ENCODE measurements at regions not wholly inside any gene's neighbourhood (a gene's known extent, or its start where the extent isn't known, plus 50 kb on each side); places are given as distances from the start of the nearest gene placed in this dataset.

DNA sequence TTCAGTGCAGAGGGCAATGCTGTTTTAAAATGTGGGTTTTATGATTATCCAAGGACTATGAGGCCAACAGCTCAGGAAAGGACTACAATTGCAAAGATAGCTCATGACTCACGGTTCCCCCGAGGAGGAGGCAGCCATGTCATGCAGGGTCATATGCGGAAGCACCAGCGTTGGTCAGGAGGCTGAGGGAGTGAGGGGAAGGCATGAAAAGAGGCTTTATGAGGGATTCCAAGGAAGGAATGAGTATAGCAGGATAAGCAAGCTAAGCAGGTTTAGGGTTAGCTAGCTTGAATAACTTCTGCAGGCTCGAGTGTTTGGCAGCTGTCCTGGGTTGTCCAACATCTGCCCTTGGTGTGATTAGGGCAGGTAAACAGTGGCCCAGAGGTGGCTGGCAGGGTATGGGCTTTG, 495.1 kb downstream of the SETD4 start:
- Mint-ChIP-seq H3K4me1 (ENCODE audit: unreplicated experiment) (no peaks in the 10 kb centered on the region), H3K9me3 (ENCODE audit: unreplicated experiment) (no peaks in the 10 kb centered on the region), H3K36me3 (ENCODE audit: low read depth, unreplicated experiment) (peaks cover 3% of the 10 kb centered on the region), H3K27ac (ENCODE audit: unreplicated experiment) (no peak overlapping the region), H3K4me3 (ENCODE audit: unreplicated experiment) (no peak overlapping the region), H3K27me3 (ENCODE audit: unreplicated experiment) (peaks cover 1% of the 10 kb centered on the region)
- no peak for DNase-seq (ENCODE audit: low spot score)
- TF ChIP-seq, protein P1, sequence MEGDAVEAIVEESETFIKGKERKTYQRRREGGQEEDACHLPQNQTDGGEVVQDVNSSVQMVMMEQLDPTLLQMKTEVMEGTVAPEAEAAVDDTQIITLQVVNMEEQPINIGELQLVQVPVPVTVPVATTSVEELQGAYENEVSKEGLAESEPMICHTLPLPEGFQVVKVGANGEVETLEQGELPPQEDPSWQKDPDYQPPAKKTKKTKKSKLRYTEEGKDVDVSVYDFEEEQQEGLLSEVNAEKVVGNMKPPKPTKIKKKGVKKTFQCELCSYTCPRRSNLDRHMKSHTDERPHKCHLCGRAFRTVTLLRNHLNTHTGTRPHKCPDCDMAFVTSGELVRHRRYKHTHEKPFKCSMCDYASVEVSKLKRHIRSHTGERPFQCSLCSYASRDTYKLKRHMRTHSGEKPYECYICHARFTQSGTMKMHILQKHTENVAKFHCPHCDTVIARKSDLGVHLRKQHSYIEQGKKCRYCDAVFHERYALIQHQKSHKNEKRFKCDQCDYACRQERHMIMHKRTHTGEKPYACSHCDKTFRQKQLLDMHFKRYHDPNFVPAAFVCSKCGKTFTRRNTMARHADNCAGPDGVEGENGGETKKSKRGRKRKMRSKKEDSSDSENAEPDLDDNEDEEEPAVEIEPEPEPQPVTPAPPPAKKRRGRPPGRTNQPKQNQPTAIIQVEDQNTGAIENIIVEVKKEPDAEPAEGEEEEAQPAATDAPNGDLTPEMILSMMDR (IDR thresholded peaks at IDR 0.05; ENCODE audit: unreplicated experiment) = no peak

DNA sequence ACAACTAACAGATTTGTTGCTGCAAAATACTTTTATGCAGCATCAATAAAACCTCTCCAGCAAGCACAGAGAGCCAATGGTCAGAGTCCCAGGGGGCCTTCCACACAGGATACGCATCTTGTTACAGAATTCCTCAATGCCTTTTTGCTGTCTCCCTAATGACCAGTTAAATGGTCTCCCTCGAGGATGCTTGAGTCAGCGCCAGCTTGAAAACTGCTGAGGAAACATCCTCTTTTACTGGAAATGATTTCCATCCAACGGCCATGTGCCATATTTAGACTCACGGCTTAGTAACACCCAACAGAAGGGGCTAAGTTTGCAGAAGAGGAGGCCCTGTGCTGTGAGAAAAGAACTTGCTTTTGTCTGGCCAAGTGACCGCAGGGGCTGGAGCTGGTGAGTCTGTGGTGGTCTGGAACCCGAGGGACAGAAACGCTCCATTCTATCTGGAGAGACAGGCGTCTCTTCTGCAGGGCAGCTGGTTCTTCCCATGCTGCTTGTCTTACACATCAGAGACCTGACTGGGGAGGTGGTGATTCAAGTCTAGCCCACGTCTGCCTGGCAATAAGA, 496.4 kb downstream of the SETD4 start:
- TF ChIP-seq, protein P1 (IDR thresholded peaks at IDR 0.05; ENCODE audit: unreplicated experiment) = no peak
- Mint-ChIP-seq H3K4me1 (ENCODE audit: unreplicated experiment) (no peaks in the 10 kb centered on the region), H3K9me3 (ENCODE audit: unreplicated experiment) (no peaks in the 10 kb centered on the region), H3K4me3 (ENCODE audit: unreplicated experiment) (no peak overlapping the region), H3K27me3 (ENCODE audit: unreplicated experiment) (peaks cover 1% of the 10 kb centered on the region), H3K36me3 (ENCODE audit: low read depth, unreplicated experiment) (peaks cover 3% of the 10 kb centered on the region), H3K27ac (ENCODE audit: unreplicated experiment) (no peak overlapping the region)
- DNase-seq (ENCODE audit: low spot score) = no peak

DNA sequence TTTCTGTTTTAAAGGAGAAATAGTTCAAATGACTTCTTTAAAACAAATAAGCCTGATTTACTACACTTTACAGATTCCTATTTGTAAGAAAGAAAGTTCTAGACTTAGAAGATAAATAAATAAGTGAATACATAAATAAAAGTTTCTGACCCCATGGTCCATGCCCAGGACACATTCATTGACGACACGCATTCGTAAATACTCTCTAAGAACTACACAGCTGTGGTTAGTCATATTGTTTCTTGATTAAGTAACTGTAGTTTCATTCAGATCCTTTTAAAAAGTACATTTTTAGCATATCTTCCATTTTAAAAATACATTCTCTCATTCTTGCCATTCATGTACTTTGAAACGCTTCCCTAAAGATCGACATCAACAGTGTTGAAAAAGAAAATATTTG, 497.4 kb downstream of the SETD4 start:
- H3K9me3 Mint-ChIP-seq (ENCODE audit: unreplicated experiment) = no peaks in the 10 kb centered on the region
- H3K36me3 Mint-ChIP-seq (ENCODE audit: low read depth, unreplicated experiment) = peaks cover 3% of the 10 kb centered on the region
- peaks cover 1% of the 10 kb centered on the region for H3K27me3 Mint-ChIP-seq (ENCODE audit: unreplicated experiment)
- H3K4me1 Mint-ChIP-seq (ENCODE audit: unreplicated experiment) = no peaks in the 10 kb centered on the region
- no peak overlapping the region for H3K4me3 Mint-ChIP-seq (ENCODE audit: unreplicated experiment)
- no peak overlapping the region for H3K27ac Mint-ChIP-seq (ENCODE audit: unreplicated experiment)
- TF ChIP-seq, protein P1 (IDR thresholded peaks at IDR 0.05; ENCODE audit: unreplicated experiment) = no peak
- DNase-seq (ENCODE audit: low spot score) = no peak

DNA sequence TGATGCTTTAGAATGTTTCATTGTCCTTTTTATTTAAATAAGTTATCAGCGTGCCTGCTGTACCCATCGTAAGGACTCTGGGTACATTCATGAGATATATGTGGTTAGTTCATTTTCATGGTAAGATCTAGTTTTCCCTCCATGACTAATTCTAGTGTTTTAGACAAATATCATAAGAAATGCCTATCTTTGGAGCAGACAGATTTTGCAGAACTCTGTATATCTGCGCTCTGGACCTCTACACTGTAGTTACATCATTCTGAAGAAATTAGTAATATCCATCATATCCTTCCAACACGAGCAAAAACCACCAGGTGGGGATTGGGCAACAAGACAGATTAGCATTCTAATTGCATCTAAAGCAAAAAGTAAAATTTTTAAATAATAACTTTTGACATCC, 499.2 kb downstream of the SETD4 start:
- Mint-ChIP-seq H3K4me1 (ENCODE audit: unreplicated experiment) (no peaks in the 10 kb centered on the region), H3K4me3 (ENCODE audit: unreplicated experiment) (no peak overlapping the region), H3K27me3 (ENCODE audit: unreplicated experiment) (peaks cover 1% of the 10 kb centered on the region), H3K27ac (ENCODE audit: unreplicated experiment) (no peak overlapping the region), H3K9me3 (ENCODE audit: unreplicated experiment) (no peaks in the 10 kb centered on the region), H3K36me3 (ENCODE audit: low read depth, unreplicated experiment) (no peaks in the 10 kb centered on the region)
- no peak for DNase-seq (ENCODE audit: low spot score)
- TF ChIP-seq, protein P1 (IDR thresholded peaks at IDR 0.05; ENCODE audit: unreplicated experiment) = no peak

DNA sequence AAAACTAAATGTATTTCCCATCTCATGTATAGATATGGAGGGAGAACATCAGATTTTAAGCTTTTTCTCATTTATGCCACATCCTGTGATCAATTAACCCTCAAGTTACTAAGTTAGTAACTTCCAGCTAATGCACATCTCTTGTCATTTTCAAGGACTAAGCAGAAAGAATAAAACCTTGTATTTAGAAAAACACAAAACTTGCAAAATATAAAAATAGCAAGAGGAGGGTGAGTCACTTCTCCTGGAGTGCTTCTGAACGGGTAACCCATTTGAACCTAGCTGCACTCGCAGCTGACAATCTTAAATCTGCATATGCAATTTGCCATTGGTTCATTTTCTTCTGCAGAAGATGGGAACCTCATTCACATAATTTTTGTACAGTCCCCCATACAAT, 500.5 kb downstream of the SETD4 start:
- TF ChIP-seq, protein P1 (IDR thresholded peaks at IDR 0.05; ENCODE audit: unreplicated experiment) = no peak
- Mint-ChIP-seq H3K4me1 (ENCODE audit: unreplicated experiment) (no peaks in the 10 kb centered on the region), H3K4me3 (ENCODE audit: unreplicated experiment) (no peak overlapping the region), H3K27ac (ENCODE audit: unreplicated experiment) (no peak overlapping the region), H3K36me3 (ENCODE audit: low read depth, unreplicated experiment) (no peaks in the 10 kb centered on the region), H3K27me3 (ENCODE audit: unreplicated experiment) (no peaks in the 10 kb centered on the region), H3K9me3 (ENCODE audit: unreplicated experiment) (no peaks in the 10 kb centered on the region)
- DNase-seq (ENCODE audit: low spot score) = no peak

Data from endothelial cell (in vitro differentiated cells).